ENCODE measurements at regions not wholly inside any gene's neighbourhood (a gene's known extent, or its start where the extent isn't known, plus 50 kb on each side); places are given as distances from the start of the nearest gene placed in this dataset.

DNA sequence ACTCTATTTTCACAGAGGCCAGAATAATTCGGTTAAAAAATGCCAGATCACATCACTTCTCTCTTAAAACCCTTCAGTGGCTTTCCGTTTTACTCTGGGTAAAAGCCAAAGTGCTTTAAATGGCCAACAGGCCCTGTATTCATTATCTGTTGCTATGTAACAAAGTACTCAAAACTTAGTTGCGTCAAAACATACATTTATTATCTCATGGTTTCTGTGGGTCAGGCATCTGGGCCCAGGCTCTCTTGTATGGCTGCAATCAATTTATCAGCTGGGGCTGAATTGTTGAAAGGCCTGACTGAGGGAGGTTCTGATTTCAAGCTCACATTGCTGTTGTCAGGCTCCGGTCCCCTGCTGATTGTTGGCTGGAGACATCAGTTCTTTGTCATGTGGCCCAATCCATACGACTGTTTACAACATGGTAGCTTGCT is 72.7 kb upstream of the H2AZ1 start:
- dilution Hi-C loops (cut with MboI; ENCODE audit: extremely low pct_ligation_motif_present, low sequenced_read_pairs) (no loop called here), intact Hi-C loops (cut with micrococcal nuclease) (no loop called here)
- POLR2A ChIA-PET = no interaction called here
- DNase-seq (ENCODE audit: low read depth, low spot score) (no peak), FAIRE-seq (no peak)
- CTCF ChIA-PET = no interaction called here
- Histone ChIP-seq H3K9me3 (replicated peaks; ENCODE audit: control insufficient read depth, insufficient read depth, low read length) (no peaks in the 10 kb centered on the region), H3K9me1 (replicated peaks; ENCODE audit: control insufficient read depth, extremely low read depth, insufficient read depth, low read length) (no peaks in the 10 kb centered on the region), H3K4me3 (replicated peaks in 1 of 3; ENCODE audit: insufficient read depth in 1 of 3, low read depth in 1 of 3, low read length in 3 of 3) (no peak overlapping the region), H3K36me3 (ENCODE audit: control insufficient read depth in 2 of 2, extremely low read depth in 1 of 2, insufficient read depth in 2 of 2, low read length in 2 of 2) (no peaks in the 10 kb centered on the region), H3K27ac (ENCODE audit: insufficient read depth, low read depth, low read length) (no peak overlapping the region), H3K79me2 (ENCODE audit: control insufficient read depth, insufficient read depth, low read length) (no peaks in the 10 kb centered on the region), H2AFZ (ENCODE audit: low read depth, low read length) (no peak overlapping the region), H3K4me2 (ENCODE audit: insufficient read depth, low read length) (no peak overlapping the region), H3K27me3 (ENCODE audit: control insufficient read depth in 2 of 2, insufficient read depth in 2 of 2, low read length in 2 of 2) (no peaks in the 10 kb centered on the region), H3K4me1 (ENCODE audit: control insufficient read depth, extremely low read depth, insufficient read depth, low read length) (no peaks in the 10 kb centered on the region), H3K9ac (replicated peaks; ENCODE audit: extremely low read depth, insufficient read depth, low read length) (no peak overlapping the region), H4K20me1 (replicated peaks; ENCODE audit: control insufficient read depth, extremely low read depth, insufficient read depth, low read length) (no peaks in the 10 kb centered on the region)
- no TSS peak for BruUV-seq (replicated peaks)
- TF ChIP-seq JUN (IDR thresholded peaks at IDR 0.05; ENCODE audit: borderline replicate concordance, insufficient read depth, insufficient read length, low read depth) = no peak
- no peak for TF ChIP-seq POLR2A (IDR thresholded peaks at IDR 0.05; ENCODE audit: low read depth, low read length)
- TF ChIP-seq EZH2 (IDR thresholded peaks at IDR 0.05; ENCODE audit: borderline replicate concordance, low read depth, low read length, severe bottlenecking) = no peak
- TF ChIP-seq, protein P1, sequence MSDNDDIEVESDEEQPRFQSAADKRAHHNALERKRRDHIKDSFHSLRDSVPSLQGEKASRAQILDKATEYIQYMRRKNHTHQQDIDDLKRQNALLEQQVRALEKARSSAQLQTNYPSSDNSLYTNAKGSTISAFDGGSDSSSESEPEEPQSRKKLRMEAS (IDR thresholded peaks at IDR 0.05; ENCODE audit: insufficient read depth, insufficient read length) = no peak
- TF ChIP-seq POLR2AphosphoS5 (IDR thresholded peaks at IDR 0.05; ENCODE audit: insufficient read depth, low read depth, low read length) = no peak

DNA sequence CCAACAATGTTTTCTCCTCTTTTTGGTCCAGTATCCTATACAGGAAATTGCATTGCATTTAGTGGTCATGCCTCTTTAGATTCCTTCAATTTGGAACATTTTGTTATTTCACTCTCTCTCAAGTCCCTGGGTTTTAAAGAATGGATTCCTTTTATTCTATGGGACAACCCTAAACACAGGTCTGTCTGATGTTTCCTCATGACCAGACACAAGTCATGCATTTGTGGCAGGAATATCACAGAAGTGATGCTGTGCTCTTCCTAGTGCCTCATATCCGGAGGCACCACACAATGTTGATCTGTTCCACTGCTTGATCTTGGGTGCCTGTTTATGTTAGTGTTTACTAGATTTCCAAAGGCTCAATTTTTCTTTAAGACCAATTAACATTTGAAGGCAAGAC is 69.7 kb upstream of the H2AZ1 start:
- H3K4me1 ChIP-seq (ENCODE audit: control insufficient read depth, extremely low read depth, insufficient read depth, low read length) = no peaks in the 10 kb centered on the region
- CTCF ChIA-PET = no interaction called here
- H3K4me2 ChIP-seq (ENCODE audit: insufficient read depth, low read length) = no peak overlapping the region
- intact Hi-C loops (cut with micrococcal nuclease) (no loop called here), dilution Hi-C loops (cut with MboI; ENCODE audit: extremely low pct_ligation_motif_present, low sequenced_read_pairs) (no loop called here)
- no peaks in the 10 kb centered on the region for H3K36me3 ChIP-seq (ENCODE audit: control insufficient read depth in 2 of 2, extremely low read depth in 1 of 2, insufficient read depth in 2 of 2, low read length in 2 of 2)
- H3K27ac ChIP-seq (ENCODE audit: insufficient read depth, low read depth, low read length) = no peak overlapping the region
- TF ChIP-seq MYC (IDR thresholded peaks at IDR 0.05; ENCODE audit: low read depth, low read length) (no peak), FOS (IDR thresholded peaks at IDR 0.05; ENCODE audit: borderline replicate concordance, insufficient read depth, low read length) (no peak), POLR2AphosphoS5 (IDR thresholded peaks at IDR 0.05; ENCODE audit: insufficient read depth, low read depth, low read length) (no peak), JUN (IDR thresholded peaks at IDR 0.05; ENCODE audit: borderline replicate concordance, insufficient read depth, insufficient read length, low read depth) (no peak), POLR2A (IDR thresholded peaks at IDR 0.05; ENCODE audit: low read depth, low read length) (no peak), EZH2 (IDR thresholded peaks at IDR 0.05; ENCODE audit: borderline replicate concordance, low read depth, low read length, severe bottlenecking) (no peak), GATA2 (IDR thresholded peaks at IDR 0.05; ENCODE audit: insufficient read depth, insufficient read length, low read depth, low read length) (no peak)
- TF ChIP-seq, protein P2, sequence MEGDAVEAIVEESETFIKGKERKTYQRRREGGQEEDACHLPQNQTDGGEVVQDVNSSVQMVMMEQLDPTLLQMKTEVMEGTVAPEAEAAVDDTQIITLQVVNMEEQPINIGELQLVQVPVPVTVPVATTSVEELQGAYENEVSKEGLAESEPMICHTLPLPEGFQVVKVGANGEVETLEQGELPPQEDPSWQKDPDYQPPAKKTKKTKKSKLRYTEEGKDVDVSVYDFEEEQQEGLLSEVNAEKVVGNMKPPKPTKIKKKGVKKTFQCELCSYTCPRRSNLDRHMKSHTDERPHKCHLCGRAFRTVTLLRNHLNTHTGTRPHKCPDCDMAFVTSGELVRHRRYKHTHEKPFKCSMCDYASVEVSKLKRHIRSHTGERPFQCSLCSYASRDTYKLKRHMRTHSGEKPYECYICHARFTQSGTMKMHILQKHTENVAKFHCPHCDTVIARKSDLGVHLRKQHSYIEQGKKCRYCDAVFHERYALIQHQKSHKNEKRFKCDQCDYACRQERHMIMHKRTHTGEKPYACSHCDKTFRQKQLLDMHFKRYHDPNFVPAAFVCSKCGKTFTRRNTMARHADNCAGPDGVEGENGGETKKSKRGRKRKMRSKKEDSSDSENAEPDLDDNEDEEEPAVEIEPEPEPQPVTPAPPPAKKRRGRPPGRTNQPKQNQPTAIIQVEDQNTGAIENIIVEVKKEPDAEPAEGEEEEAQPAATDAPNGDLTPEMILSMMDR (IDR thresholded peaks at IDR 0.05; ENCODE audit: extremely low read depth in 1 of 2, insufficient read depth in 1 of 2, low read depth in 1 of 2, low read length in 2 of 2) = no peak
- TF ChIP-seq, protein P1 (IDR thresholded peaks at IDR 0.05; ENCODE audit: insufficient read depth, insufficient read length) = no peak
- no peak overlapping the region for H3K9ac ChIP-seq (replicated peaks; ENCODE audit: extremely low read depth, insufficient read depth, low read length)
- no peak for DNase-seq (ENCODE audit: low read depth, low spot score)
- H3K27me3 ChIP-seq (ENCODE audit: control insufficient read depth in 2 of 2, insufficient read depth in 2 of 2, low read length in 2 of 2) = no peaks in the 10 kb centered on the region
- BruUV-seq (replicated peaks) = no TSS peak
- H3K9me3 ChIP-seq (replicated peaks; ENCODE audit: control insufficient read depth, insufficient read depth, low read length) = no peaks in the 10 kb centered on the region
- no peak overlapping the region for H2AFZ ChIP-seq (ENCODE audit: low read depth, low read length)
- no peaks in the 10 kb centered on the region for H3K79me2 ChIP-seq (ENCODE audit: control insufficient read depth, insufficient read depth, low read length)
- FAIRE-seq = no peak
- POLR2A ChIA-PET = no interaction called here
- H4K20me1 ChIP-seq (replicated peaks; ENCODE audit: control insufficient read depth, extremely low read depth, insufficient read depth, low read length) = no peaks in the 10 kb centered on the region
- H3K9me1 ChIP-seq (replicated peaks; ENCODE audit: control insufficient read depth, extremely low read depth, insufficient read depth, low read length) = no peaks in the 10 kb centered on the region
- H3K4me3 ChIP-seq (replicated peaks in 1 of 3; ENCODE audit: insufficient read depth in 1 of 3, low read depth in 1 of 3, low read length in 3 of 3) = no peak overlapping the region
